8988T (cell line): ENCODE measurements at regions not wholly inside any gene's neighbourhood (a gene's known extent, or its start where the extent isn't known, plus 50 kb on each side); places are given as distances from the start of the nearest gene placed in this dataset.

Experiments
- DNase-seq: peaks from one replicate; pipeline ENCODE4 v3.0.0; 2011

DNA sequence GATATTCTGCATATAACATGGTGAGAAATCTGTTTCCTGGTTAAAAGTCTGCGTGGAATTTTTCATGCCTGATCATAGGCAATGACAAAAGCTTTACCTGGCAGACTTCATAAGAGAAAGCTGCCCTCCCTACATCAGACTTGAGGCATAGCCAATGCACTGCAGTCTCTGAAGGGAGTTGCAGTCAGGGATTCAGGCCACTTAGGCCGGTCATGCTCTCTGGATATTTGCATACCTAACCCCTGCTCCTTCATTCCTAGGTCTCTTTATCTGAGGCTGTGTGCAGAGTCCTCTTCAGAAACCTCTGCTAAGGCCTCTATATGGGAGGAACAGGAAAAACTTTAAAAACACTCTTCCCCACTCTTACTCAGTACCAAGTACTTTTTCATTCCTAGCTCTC, 287.4 kb downstream of the PCDH17 start:
- no peak for DNase-seq

DNA sequence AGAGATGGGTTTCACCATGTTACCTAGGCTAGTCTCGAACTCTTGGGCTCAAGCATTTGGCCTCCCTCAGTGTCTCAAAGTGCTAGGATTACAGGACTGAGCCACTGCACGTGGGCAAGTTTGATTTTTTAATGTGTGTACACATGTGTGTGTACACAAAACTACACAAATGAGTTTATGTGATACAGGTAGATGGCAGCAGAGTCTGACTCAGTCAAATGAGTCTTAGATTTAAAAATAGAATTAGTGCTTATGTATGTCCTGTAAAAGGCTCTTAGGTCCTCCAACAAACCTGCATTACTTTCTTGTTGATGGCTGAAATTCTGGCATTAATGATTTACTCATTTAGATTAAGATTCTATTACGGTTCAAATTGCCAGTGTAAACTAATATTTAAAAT, 293.7 kb downstream of the PCDH17 start:
- DNase-seq: no peak

DNA sequence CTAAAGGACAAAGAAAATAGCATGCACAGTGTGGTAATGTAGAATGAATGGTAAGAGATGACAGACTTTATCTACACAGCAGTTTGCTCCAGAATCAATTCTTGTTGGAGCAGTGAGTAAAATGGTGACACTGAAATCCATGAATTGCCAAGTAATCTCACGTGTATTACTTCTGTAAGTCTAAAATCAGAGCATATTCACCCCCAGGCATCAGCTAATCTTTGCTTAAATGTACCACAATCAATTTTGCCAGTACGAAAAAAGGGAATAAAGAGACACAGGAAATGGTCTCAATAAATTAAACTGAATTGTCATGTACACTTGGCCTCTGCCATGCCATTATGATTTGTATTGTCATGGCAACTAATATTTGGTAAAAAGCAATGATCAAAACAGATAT, 294.2 kb downstream of the PCDH17 start:
- no peak for DNase-seq

DNA sequence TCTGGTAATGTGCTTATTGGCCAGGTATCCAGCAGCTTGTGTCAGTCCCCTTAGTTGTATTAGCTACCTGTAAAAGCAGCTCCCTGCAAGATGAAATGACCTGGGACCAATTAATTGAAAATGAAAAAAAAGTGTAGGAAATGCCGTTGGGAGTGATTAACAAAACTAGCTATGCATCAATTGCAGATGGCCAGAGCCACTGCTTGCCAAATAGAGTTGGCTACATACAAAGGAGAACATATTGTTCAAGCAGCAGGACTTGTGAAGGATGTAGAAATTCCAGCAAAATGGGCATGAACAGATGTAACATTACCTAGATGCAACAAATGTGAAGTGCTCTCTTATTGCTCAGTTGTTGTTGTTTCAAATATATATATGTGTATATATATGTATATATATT, 300.5 kb downstream of the PCDH17 start:
- DNase-seq: no peak

DNA sequence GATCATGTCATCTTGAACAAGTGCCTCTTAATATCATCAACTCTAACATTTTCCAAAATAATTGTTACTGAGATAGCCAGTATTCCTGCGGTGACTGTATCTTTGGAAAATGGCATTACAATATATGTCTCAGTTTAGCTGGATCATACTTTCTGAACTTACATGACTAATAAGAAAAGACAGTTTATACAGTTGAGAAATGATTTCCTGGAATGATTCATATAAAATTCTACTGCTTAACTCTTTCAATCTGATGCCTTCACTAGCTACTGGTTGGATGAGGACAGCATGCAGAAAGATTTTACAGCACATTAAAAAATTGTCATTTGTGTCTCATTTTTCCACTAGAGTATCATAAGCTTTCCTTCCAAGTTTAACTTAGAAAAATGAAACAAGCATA, 302.1 kb downstream of the PCDH17 start:
- DNase-seq: no peak

DNA sequence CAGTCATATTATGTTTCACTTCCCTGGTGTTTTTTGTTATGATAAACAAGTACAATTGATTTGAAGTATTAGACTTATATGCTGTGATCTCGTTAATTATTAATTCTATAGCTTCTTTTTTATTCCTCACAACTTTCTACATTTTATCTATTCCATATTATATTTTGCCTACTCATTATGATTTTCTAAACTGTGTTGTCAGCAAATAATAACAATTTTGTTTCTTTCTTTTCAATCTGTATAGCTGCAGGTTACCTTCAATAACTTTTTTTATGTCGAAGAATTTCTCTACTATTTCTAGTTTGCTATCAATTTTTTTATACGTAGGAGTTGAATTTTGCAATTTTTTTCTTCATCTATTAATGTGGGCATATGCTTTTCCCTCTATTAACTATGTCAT, 304.4 kb downstream of the PCDH17 start:
- DNase-seq: no peak

DNA sequence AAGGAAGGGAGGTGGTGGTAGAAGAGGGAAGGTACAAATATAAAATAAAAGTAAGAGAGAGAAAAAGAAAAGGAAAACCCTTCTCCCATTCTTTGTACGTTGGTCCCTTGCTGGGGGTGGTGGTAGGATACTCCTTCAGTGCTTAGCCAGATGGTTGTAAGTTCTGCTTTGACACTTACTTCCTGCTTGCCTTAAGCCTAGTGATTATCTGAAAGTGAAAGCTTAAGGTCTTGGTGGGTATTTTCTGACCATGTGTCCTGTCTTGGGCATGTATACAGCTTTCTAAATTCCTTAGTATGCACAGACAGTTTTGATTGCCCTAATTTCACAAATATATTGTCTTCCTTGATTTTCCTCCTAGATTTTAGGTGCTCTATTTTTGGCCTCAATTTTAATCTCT, 314.8 kb downstream of the PCDH17 start:
- no peak for DNase-seq

DNA sequence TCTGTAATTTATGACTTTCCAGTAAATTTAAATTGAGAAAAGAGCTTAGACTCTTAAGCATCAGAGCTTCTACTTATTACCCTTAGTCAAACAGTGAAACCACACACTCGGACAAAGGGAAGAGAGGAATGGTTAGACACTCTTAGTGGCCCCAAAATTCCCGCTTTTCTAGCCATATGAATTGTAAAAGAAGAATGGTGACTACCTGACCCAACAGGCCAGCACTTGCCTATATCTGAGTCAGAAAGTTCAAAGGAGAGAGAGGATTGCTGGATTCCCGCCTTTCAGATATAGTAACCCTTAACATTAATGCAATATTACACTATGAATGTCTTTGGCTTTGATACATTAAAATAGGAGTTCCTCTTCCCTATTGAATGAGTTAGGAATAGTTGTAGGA, 317.3 kb downstream of the PCDH17 start:
- no peak for DNase-seq

DNA sequence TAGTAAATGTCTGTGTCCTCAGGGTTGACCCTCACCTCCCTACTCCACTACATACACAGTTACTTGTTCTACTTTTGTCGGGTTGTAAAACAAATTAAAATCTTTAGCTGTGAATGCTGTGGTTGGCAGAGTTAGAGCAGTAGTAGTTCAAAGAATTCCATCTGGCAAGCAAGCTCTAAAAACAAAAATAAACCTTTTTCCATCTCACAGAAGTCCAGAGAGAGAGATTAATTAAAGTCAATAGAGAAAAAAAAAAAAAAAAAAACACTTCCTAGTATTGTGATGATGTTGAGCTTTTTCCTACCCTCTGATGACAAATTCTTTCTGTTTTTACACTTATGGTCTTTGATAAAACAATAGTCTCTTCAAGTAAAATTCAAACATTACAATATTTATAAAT, 338.4 kb downstream of the PCDH17 start:
- DNase-seq: no peak

DNA sequence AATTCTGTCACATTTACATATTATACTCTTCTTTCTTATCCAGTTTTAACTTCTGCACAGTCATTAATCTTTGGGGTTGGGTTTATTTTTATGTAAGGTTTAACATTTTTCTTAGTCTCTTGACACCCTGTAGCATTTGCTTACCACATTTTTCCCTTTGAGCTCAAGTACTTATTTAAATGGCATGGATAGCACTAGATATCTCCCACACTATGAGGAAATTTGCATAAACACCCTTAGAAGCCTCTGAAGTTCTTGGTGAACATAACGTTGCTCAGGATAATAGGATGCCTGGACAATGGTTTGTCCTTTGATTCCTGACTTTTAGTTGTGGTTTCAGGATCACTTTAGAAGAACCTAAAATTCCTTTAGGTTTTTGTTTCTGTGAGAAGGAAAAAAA, 338.9 kb downstream of the PCDH17 start:
- no peak for DNase-seq

DNA sequence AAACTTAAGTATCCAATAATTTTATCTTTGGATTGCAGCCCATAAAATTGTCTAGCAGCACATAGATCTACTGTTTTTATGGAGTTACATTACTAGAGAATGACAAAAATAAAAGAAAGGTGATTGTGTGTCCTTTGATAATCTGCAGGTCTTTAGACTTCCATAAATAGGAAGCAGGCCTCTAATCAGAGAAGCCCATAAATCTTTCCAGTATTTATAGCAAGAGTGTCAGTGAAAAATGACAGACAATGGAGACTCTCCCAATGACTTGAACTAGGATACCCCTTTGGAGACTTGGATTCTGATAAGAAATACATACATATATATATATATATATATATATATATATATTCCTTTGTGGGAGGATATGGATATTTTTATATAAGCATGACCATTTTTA, 351.2 kb downstream of the PCDH17 start:
- DNase-seq: no peak

DNA sequence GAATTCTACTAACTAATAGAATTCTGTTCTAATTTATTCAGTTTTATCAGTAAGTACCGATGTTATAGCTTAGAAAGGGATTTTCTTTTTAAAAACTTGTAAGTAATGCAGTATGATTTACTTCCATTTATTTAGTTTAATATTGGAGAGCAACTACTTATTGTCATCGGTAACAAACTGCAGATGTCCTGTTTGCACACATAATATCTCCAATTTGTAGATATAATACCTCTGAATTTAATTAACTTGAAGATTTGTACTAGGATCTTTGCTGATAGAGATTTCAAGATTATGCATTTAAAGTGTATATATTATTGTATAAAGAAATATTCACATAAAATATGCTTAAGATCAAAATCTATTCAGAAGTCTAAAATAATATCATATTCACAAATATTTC, 356.7 kb downstream of the PCDH17 start:
- no peak for DNase-seq

DNA sequence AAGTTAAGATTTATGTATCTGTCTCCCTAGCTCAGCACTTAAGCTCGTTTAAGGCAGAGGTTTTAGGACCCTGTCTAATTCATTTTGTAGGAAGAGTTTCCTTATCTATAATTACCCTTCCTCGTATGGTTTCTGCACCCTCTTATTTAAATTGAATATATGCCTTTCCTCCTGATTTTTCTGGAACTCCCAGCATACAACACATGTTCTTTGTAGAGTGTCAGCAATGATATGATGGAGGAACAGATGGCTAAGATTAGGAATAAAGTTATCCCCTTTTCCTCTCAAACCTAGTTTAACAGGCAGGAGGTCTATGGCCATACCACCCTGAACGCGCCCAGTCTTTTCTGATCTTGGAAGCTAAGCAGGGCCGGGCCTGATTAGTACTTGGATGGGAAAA, 359.5 kb downstream of the PCDH17 start:
- no peak for DNase-seq

DNA sequence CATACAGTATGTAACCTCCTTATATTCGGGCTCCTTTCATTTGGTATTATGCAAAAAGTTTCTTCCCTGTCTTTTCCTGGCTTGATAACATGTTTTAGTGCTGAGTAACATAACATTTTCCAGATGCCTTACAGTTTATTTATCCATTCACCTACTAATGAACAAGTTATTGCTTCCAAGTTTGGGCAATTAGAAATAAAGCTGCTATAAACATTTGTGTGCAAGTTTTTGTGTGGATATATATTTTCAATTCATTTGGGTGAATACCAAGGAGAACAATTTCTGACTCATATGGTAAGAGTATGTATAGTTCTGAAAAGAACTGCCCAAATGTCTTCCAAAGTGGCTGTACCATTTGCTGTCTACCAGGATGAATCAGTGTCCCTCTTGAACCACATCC, 360.9 kb downstream of the PCDH17 start:
- DNase-seq: no peak

DNA sequence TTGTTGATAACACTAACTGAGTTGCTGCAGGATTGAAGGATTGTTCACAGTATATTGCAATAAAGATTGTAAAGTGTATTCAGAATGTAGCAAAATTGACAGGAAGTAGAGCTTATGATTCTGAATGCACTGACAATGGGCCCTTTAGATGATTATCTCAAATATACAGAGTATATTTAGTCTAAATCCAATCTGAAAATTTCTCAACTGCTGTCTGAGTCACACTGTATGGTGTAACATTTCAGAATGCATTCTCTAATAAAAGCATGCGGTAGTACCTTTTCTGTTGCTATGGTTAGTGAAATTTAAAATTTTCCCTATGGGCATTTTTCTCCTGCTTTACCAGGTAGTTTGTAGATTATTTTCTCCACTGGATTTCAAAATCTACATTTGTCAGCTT, 365.2 kb downstream of the PCDH17 start:
- no peak for DNase-seq

DNA sequence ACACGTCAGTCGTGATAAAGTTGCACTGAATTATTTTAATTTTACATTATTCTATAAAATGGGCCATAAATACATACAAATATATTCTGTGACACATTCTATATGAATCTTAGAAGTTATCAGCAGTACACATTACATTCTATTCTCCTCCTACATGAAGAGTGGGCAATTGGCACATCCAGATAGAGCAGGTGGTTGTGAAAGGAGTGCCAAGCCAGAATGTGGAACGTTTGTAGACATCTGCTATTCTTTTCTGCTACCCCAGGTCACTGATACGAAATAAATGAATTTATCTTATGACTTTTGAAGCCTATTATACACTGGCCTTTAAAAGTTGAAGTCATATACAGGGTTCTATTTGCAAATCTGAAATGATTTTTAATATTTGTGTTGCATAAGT, 373.2 kb downstream of the PCDH17 start:
- DNase-seq: no peak

DNA sequence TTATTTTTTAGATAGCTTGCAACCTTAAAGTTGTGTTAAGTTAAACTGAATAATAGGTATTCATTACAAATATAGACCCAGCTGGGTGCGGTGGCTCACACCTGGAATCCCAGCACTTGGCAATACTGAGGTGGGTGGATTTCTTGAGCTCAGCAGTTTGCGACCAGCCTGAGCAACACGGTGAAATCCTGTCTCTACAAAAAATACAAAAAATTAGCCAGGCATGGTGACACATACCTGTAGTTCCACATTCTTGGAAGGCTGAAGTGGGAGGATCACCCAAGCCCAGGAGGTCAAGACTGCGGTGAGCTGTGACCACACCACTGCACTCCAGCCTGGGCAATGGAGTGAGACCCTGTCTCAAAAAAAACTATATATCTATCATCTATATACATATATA, 386.5 kb downstream of the PCDH17 start:
- no peak for DNase-seq

DNA sequence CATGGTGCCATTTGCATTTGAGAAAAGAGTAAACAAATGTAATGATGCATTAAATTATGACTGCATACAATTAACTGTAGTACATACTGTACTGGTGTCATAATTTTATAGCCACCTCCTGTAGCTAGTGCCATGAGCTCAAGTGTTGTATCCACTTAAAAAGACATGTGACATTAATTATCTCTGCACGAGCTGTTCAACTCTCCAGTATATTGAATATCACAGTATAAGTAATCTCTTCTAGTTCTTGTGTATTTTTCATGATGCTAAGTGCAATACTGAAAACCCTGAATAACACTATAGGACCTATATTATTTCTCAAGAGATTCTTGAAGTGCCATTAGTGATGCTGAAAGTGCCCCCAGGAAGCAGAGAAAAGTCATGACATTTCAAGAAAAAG, 387.3 kb downstream of the PCDH17 start:
- no peak for DNase-seq

DNA sequence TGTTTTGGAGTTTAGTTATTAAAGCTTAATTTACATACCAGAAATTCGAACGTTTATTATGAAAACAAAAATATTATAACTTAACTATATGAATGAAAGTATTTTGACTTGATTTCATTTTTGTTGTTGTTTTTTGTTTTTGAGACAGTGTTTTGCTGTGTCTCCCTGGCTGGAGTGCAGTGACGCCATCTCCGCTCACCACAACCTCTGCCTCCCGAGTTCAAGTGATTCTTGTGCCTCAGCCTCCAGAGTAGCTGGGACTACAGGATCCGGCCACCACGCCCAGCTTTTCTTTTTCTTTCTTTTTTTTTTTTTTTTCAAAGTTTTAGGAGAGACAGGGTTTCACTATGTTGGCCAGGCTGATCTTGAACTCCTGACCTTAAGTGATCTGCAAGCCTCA, 392.6 kb downstream of the PCDH17 start:
- DNase-seq: no peak

DNA sequence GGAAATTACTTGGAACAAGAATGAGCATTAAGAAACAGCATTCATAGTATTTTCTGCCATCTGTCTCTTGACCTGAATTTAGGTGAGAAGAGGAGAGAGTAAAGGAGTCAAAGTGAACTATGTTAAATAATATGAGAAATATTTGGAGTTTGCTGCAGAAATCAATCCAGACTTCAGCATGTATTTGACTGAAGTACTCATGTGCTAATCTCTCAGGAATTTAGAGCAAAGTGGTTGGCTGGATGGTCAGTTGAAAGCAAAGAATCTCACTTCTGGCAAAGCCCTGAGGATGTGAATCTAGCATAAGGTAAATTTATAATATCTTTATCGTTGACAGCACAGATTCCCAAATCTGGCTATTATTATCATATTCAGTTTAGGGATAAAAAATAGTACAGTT, 394.3 kb downstream of the PCDH17 start:
- no peak for DNase-seq

DNA sequence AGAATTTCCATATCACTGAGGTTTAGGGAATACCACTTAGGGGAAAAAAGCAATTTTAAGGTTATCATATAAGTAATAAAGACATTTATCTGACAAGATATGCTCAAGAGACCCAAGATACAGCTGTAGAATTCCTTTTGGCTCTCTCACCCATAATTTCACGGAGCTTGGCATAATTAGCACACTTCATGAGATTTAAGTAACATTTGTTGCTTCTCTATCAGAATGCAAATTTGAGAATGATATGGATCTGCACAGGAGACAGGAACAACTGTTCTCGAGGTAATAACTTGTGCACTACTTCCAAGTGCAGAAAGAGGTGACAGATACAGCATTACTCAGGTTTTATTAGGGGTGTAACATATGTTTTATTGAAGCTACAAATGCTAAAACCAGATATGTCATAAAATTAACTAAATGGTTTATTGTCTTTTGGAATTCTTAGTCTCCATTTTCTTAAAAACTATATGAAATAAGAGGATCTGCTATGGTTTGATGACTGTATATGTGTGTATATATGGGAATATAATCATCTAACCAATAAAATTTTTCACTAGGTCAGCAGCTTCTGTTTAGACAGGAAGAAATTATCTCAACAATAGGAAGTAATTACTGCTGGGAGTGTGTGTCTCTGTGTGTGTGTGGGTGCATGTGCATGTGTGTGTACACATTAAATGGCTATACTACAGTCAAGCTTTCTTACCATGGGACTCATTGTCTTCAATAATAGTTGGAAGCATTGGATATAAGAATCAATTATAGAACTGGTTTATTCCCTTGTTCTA, 401.3 kb downstream of the PCDH17 start:
- no peak for DNase-seq

DNA sequence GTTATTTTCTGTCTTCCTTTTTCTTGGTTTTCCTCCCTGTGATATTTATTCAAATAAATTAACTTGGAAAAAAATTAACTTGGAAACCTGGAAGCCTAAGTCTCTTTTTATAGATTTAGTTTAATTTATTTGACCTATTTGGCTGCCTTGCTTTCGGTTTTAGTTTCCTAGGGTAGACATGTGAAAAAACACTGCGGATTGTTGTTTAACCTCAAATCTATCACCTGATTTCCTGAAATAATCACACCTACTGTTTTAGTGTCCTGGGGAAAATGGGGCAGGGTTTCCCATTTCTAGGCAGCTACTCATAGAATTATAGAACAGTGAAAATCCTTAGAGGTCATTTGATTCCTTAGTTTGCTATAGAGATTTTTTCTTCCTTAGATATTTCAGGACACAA, 412.4 kb downstream of the PCDH17 start:
- no peak for DNase-seq

DNA sequence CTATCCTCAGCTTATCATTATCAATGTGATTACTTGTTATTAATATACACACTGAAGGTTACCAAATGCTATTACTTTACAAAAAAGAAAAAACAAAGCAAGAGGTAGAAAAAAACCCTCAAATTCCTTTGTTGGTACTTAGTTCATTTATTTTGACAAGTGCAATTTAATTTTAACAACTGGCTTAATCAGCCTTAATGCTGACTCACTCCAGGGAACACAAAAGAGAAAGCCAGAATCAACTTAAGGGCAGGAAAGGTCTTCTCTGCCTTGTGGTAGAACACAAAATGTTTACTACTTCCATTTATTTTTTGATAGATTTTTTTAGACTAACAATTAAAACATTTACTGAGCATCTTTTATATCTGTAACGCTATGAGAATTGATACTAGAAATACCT, 417.1 kb downstream of the PCDH17 start:
- DNase-seq: no peak

DNA sequence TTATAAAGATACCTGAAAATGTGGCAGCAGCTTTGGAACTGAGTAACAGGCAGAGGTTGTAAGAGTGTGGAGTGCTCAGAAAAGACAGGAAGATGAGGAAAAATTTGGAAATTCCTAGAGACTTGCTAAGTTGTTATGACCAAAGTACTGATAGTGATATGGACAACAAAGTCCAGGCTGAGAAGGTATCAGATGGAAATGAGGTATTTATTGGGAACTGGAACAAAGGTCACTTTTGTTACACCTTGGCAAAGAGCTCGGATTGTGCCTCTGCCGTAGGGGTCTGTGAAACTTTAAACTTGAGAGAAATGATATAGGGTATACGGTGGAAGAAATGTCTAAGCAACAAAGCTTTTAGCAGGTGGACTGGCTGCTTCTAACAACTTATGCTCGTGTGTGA, 419.9 kb downstream of the PCDH17 start:
- DNase-seq: no peak

DNA sequence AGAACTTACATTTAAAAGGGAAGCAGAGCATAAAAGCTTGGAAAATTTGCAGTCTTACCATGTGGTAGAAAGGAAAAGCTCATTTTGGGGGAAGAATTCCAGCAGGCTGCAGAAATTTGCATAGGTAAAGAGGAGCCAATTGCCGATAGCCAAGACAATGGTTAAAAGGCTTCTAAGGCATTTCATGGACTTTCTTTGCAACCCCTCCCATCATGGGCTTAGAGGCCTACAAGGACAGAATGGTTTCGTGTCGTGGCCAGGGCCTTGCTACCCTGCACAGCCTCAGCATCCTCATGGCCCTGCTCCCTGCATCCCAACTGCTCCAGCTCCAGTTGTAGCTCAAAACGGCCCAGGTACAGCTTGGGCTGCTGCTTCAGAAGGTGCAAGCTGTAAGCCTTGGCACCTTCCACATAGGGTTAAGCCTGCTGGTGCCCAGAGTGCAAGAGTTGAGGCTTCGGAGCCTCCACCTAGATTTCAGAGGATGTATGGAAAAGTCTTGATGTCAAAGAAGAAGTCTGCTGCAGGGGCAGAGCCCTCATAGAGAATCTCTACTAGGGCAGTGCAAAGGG, 420.3 kb downstream of the PCDH17 start:
- no peak for DNase-seq
